NB4 (cell line): ENCODE measurements at regions not wholly inside any gene's neighbourhood (a gene's known extent, or its start where the extent isn't known, plus 50 kb on each side); places are given as distances from the start of the nearest gene placed in this dataset.
A peak's percentile ranks its signal among the peaks of the same experiment; 100 is the strongest.

Source experiments
- DNase-seq: peaks from one replicate; pipeline ENCODE4 v3.0.0; 2010; ENCODE audit warnings: low read depth
- H3K4me3 ChIP-seq: one replicate; pipeline ENCODE4 v1.5.1; 2011; ENCODE audit warnings: mild to moderate bottlenecking, low read depth, low read length, moderate library complexity
- CTCF ChIP-seq: IDR thresholded peaks from one replicate; pipeline ENCODE4 v1.5.1; 2012; ENCODE audit warnings: low read depth, low read length
- MAX ChIP-seq: IDR thresholded peaks from 2 replicates; pipeline ENCODE4 v1.6.1; 2011; ENCODE audit warnings: low read depth, low read length
- MYC ChIP-seq: IDR thresholded peaks from 2 replicates; pipeline ENCODE4 v1.6.1; 2011; ENCODE audit warnings: low read depth, low read length
- POLR2A ChIP-seq: IDR thresholded peaks from 2 replicates; pipeline ENCODE4 v1.6.1; 2011; ENCODE audit warnings: mild to moderate bottlenecking; ENCODE audit not compliant: insufficient read length; ENCODE audit errors: extremely low read depth

- DNase-seq: peak; percentile 8
- no peak overlapping the region for H3K4me3 ChIP-seq
- TF ChIP-seq CTCF (no peak), MAX (no peak), POLR2A (no peak), MYC (no peak)
Measured at GRCh38 chr4:55733932-55734331, 85.7 kb upstream of the EXOC1L start.

GRCh38 chr4:55736605-55737183 lies 82.9 kb upstream of the EXOC1L start:
- peak; percentile 19 for DNase-seq
- no peak for TF ChIP-seq MAX
- no peak for TF ChIP-seq MYC
- peak; percentile 12 for TF ChIP-seq CTCF
- TF ChIP-seq POLR2A: no peak
- H3K4me3 ChIP-seq: no peak overlapping the region

GRCh38 chr4:55742655-55743202 lies 76.9 kb upstream of the EXOC1L start:
- DNase-seq: no peak
- TF ChIP-seq POLR2A: no peak
- no peak for TF ChIP-seq MAX
- no peak for TF ChIP-seq CTCF
- TF ChIP-seq MYC: no peak
- no peak overlapping the region for H3K4me3 ChIP-seq

- no peak for DNase-seq
- no peak overlapping the region for H3K4me3 ChIP-seq
- TF ChIP-seq MYC: no peak
- TF ChIP-seq MAX: no peak
- TF ChIP-seq CTCF: no peak
- TF ChIP-seq POLR2A: no peak
Measured at GRCh38 chr4:55744369-55744768, 75.2 kb upstream of the EXOC1L start.

- no peak for TF ChIP-seq MYC
- H3K4me3 ChIP-seq: no peak overlapping the region
- DNase-seq: no peak
Measured at GRCh38 chr4:55745014-55745413, 74.6 kb upstream of the EXOC1L start.

GRCh38 chr4:55747793-55748192 lies 71.8 kb upstream of the EXOC1L start:
- TF ChIP-seq MAX (no peak), MYC (no peak), CTCF (no peak)
- no peak overlapping the region for H3K4me3 ChIP-seq
- no peak for DNase-seq
